ENCODE measurements at regions not wholly inside any gene's neighbourhood (a gene's known extent, or its start where the extent isn't known, plus 50 kb on each side); places are given as distances from the start of the nearest gene placed in this dataset.

DNA sequence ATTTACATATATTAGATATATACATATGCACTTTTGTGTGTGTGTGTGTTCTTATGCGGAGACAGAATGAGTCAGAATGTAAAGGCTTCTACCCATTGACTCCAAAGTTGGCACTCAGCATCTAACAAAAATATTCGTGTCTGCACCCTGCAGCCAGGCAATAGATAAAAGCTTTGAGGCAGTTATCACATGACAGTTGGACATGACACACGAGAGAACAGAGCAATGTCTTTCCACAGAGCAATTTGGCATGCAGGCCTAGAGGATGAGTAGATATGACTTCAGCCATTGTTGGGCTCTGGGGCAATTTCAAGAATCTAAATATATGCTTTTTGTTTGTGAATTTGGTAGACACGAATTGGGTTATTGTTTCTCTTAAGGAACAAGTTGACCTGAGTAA is 391.2 kb downstream of the SLITRK2 start:
- TF ChIP-seq POLR2A (IDR thresholded peaks at IDR 0.05; ENCODE audit: low read depth, low read length) = no peak
- no peak for TF ChIP-seq POLR2AphosphoS5 (IDR thresholded peaks at IDR 0.05; ENCODE audit: low read depth, low read length)
- TF ChIP-seq SPI1 (IDR thresholded peaks at IDR 0.05; ENCODE audit: low read depth, low read length) = no peak
- no peak for TF ChIP-seq POU2F2 (IDR thresholded peaks at IDR 0.05; ENCODE audit: low read depth, low read length)
- TF ChIP-seq TAF1 (IDR thresholded peaks at IDR 0.05; ENCODE audit: low read depth, low read length) = no peak
